ENCODE measurements at regions not wholly inside any gene's neighbourhood (a gene's known extent, or its start where the extent isn't known, plus 50 kb on each side); places are given as distances from the start of the nearest gene placed in this dataset.

DNA sequence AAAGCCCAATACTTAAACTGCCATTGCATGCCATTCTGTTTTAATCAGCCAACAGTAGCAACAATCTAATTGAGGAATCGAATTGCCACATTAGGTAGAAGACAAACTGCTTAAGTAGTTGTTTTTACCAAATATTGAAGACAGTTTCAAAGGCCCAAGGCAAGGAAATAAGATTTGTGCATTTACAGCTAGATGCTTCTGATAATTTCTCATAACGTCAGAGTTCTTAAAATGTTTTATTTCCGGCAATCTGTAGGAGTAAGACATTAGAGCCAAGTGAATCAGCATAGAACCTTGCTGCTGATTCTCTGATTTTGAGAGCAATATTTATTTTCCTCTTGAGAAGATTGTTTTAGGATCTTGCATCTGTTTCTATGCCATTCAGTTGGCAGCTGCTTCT is 174.3 kb downstream of the RBM43 start:
- H3K4me3 Mint-ChIP-seq, result no peak overlapping the region
- H3K36me3 Mint-ChIP-seq (ENCODE audit: low read depth), result no peaks in the 10 kb centered on the region
- no peaks in the 10 kb centered on the region for H3K4me1 Mint-ChIP-seq (ENCODE audit: low read depth)
- no peak overlapping the region for H3K27ac Mint-ChIP-seq
- H3K9me3 Mint-ChIP-seq, result no peaks in the 10 kb centered on the region
- intact Hi-C loops (cut with micrococcal nuclease), result no loop called here
- H3K27me3 Mint-ChIP-seq, result peaks cover 4% of the 10 kb centered on the region

DNA sequence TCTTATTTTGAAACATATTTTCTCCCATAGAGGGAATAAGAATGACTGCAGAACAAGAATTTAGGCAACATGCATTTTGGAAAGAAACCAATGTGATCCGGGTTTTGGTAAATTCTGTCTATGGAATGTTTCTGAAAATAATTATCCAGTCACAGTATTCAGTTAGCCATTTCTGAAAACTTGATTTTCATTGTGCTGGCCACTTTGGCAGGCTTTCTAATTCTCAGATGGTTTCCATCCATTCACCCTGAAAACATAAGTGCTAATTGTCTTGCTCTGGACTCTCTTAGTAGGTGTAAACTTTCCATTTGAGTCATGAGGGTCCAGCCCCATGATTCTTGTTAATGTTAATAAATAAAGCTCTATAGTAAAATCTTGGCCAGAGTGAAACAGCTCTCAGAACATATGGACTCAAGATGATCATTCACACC is 176.5 kb downstream of the RBM43 start:
- no peaks in the 10 kb centered on the region for H3K9me3 Mint-ChIP-seq
- no peak overlapping the region for H3K27ac Mint-ChIP-seq
- peaks cover 4% of the 10 kb centered on the region for H3K27me3 Mint-ChIP-seq
- H3K4me1 Mint-ChIP-seq (ENCODE audit: low read depth), result no peaks in the 10 kb centered on the region
- intact Hi-C loops (cut with micrococcal nuclease), result no loop called here
- no peaks in the 10 kb centered on the region for H3K36me3 Mint-ChIP-seq (ENCODE audit: low read depth)
- H3K4me3 Mint-ChIP-seq, result no peak overlapping the region

DNA sequence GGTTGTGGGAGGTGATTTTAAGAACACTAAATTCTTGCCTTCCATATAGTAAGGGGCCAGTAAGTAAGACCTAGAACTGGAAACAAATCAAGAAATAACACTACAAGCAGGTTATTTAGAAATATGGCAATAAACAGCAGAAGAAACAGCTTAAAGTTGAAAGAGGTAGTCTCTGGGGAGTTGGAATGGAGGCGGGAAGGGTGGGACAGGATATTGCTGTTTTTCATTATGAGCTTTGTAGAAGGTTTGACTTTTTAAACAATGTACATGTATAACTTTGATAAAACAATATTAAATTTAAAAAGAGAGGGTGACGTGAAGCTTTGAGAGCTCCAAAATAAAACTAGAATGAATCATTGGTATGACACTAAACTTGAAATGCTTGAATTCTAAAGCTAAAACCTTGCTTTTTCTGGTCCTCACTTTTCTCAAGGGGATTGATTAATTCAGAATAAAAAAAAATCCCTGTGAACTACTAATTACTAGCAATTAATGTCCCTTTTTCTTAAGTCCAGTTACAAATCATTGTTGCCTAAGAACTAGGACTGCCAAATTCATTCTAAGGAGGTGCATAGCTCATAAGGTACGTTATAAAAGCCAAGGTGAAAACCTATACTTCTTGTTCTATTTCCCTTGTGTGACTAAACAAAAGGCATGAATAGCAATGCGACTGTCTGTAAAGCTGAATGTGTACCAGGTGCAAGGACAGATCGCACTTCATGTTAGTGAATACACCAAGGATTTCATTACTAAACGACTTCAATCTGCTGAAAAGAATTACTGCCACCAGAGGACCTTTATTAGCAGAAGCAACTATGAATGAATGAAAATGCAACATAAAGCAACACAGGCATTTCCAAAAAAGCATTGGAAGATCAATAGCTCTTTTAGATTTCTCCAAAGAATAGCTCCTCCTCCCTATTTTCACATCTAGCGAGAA is 177.5 kb downstream of the RBM43 start:
- Mint-ChIP-seq H3K27me3 (peaks cover 4% of the 10 kb centered on the region), H3K4me3 (no peak overlapping the region), H3K27ac (no peak overlapping the region), H3K9me3 (no peaks in the 10 kb centered on the region), H3K4me1 (ENCODE audit: low read depth) (no peaks in the 10 kb centered on the region), H3K36me3 (ENCODE audit: low read depth) (no peaks in the 10 kb centered on the region)
- intact Hi-C loops (cut with micrococcal nuclease), result no loop called here

DNA sequence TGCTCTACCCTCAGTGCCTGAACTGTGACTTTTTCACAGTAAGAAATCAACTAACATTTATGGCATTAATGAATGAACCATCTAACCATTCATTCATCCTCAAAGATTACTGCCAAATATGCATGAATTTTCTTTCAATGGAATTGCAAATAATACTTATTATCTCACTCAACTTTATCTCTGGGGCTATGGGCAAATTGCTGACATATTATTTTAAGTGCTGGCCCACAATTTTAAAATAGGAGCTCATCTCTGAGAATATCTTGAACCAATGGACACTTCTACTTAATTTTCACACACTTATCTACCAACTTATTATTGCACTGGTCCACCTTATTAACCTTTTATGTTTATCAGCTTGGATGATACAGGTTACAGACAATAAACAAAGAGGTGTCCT is 182.8 kb downstream of the RBM43 start:
- intact Hi-C loops (cut with micrococcal nuclease), result no loop called here
- H3K4me3 Mint-ChIP-seq, result no peak overlapping the region
- peaks cover 17% of the 10 kb centered on the region for H3K9me3 Mint-ChIP-seq
- no peak overlapping the region for H3K27ac Mint-ChIP-seq
- H3K4me1 Mint-ChIP-seq (ENCODE audit: low read depth), result no peaks in the 10 kb centered on the region
- peaks cover 6% of the 10 kb centered on the region for H3K27me3 Mint-ChIP-seq
- H3K36me3 Mint-ChIP-seq (ENCODE audit: low read depth), result no peaks in the 10 kb centered on the region

DNA sequence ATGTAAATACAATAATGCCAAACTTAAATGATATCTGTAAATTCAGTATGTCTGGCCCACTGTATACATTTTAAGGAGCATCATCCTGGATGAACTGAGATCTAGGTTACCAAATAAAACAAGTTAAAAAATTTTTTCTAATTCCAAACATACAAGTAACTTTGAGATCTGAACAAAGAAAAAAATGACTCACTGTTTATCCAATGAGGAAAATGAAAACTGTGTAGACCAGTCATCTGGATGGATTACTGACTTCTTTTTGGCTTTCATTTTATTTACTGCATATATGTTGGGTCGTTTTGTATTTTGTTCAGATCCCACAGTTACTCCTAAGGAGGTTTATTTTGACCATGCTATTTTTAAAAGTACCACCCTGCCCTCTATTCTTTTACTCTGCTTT is 189.8 kb downstream of the RBM43 start:
- Mint-ChIP-seq H3K9me3 (peaks cover 8% of the 10 kb centered on the region), H3K36me3 (ENCODE audit: low read depth) (no peaks in the 10 kb centered on the region), H3K27ac (no peak overlapping the region), H3K4me1 (ENCODE audit: low read depth) (peaks cover 6% of the 10 kb centered on the region), H3K4me3 (no peak overlapping the region), H3K27me3 (peaks cover 6% of the 10 kb centered on the region)
- intact Hi-C loops (cut with micrococcal nuclease), result no loop called here

DNA sequence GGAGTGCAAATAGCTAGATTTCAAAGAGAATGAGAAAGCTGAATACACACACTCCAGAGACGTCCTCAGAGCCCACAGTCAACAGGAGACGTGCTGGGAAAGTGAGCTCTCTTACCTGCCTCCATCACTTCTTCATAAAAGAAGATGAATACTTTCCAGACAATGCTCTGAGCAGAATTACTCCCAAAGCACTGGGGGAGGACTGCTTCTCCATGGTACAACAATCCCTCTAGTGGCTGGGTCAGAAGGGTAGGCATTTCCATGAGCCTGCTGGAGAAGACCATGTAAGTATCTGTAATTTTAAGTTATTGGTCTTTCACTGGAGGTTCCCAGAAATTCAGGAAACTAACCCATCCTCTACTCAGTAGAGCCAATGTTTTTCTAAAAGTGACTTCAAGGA is 190.3 kb downstream of the RBM43 start:
- Mint-ChIP-seq H3K27ac (no peak overlapping the region), H3K27me3 (peaks cover 6% of the 10 kb centered on the region), H3K4me1 (ENCODE audit: low read depth) (peaks cover 6% of the 10 kb centered on the region), H3K4me3 (no peak overlapping the region), H3K36me3 (ENCODE audit: low read depth) (no peaks in the 10 kb centered on the region), H3K9me3 (peaks cover 8% of the 10 kb centered on the region)
- intact Hi-C loops (cut with micrococcal nuclease), result no loop called here

DNA sequence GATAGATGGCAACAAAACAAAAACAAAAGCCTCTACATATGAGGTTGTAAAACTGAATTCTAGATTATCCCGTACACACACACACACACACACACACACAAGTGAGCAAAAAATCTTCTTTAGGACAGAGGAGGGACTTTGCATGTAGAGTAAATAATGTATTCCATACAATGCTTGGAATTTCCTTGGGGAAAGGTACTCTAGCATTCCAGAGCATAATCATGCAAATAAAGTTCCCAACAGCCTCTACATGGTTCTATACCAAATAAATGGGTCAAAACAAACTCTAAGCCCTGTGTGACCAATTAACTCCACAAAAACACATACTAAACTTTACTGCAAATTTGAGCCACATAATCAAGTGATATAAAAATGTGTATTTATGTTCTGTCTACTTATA is 191.4 kb downstream of the RBM43 start:
- intact Hi-C loops (cut with micrococcal nuclease), result no loop called here
- H3K4me3 Mint-ChIP-seq, result no peak overlapping the region
- H3K4me1 Mint-ChIP-seq (ENCODE audit: low read depth), result peaks cover 6% of the 10 kb centered on the region
- no peaks in the 10 kb centered on the region for H3K36me3 Mint-ChIP-seq (ENCODE audit: low read depth)
- no peak overlapping the region for H3K27ac Mint-ChIP-seq
- H3K27me3 Mint-ChIP-seq, result peaks cover 6% of the 10 kb centered on the region
- peaks cover 8% of the 10 kb centered on the region for H3K9me3 Mint-ChIP-seq

DNA sequence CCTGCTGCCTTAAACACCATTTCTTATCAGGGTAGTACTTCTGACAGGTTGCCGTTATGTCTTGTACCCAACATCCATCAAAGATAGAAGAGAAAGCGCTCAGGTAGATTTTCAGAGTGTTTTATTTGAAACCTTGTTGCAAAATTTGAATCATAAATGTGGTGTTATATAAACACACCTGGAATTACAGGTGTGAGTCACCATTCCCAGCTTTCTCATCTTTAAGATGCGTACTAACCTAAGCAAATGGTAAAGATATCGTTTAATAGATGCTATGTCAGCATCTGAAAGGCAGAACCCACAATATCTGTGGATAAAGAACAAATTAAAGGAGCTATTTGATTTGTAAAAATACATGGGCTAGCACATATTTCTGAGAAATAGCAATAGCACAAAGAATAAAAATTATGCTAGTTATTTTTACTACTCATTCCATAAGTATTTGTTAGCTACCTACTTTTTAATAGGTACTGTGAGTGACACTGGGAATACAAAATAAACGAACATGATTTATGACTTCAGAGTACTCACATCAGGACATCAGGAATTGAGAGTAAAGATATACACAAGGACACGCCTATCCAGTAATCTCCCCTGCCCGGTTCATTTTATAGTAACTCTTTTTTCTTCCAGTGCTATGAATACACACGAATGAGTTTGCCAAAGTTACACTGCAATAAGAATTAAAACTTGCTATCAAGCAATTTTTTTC is 193.8 kb downstream of the RBM43 start:
- Mint-ChIP-seq H3K4me3 (no peak overlapping the region), H3K4me1 (ENCODE audit: low read depth) (peaks cover 6% of the 10 kb centered on the region), H3K9me3 (no peaks in the 10 kb centered on the region), H3K36me3 (ENCODE audit: low read depth) (no peaks in the 10 kb centered on the region), H3K27ac (no peak overlapping the region), H3K27me3 (peaks cover 4% of the 10 kb centered on the region)
- intact Hi-C loops (cut with micrococcal nuclease), result no loop called here

DNA sequence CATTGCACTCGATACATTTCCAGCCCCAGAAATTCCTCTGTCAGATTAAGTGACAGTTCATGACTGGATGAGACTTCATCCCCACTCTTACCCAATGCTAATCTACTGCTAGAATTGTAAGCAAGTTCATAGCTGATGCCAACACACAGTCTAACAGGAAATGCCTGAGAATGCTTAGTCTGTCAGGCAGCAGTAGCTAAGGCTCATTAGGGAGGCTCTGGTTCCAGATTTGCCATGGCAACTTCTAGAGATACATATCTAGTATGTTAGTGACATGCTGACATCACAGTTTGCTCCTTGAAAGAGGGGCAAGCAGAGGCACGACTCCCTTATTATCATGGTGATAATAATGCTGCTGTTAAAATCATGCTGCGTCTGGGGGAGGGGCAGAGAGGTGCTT is 198.4 kb downstream of the RBM43 start:
- Mint-ChIP-seq H3K4me3 (no peak overlapping the region), H3K27me3 (no peaks in the 10 kb centered on the region), H3K9me3 (peaks cover 9% of the 10 kb centered on the region), H3K27ac (no peak overlapping the region), H3K36me3 (ENCODE audit: low read depth) (no peaks in the 10 kb centered on the region), H3K4me1 (ENCODE audit: low read depth) (peaks cover 6% of the 10 kb centered on the region)
- intact Hi-C loops (cut with micrococcal nuclease), result no loop called here

DNA sequence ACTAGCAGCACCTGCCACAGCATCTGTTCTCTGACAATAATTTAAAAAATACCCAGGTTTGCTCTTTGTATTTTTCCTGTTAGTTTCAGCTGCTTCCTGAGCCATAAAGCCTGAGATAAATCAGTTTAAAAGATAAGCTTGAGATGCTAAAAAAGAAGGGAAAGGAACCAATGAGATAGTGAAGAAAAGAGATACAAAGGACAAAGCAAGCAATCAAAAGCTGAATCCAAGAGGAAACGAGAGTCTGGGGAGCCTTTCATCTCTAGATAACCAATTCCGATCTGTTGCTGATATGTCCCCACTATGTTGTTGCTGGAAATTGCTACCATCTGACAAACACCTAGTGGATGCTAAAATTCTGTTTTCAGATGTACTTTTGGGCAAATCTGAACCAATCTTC is 201.4 kb downstream of the RBM43 start:
- Mint-ChIP-seq H3K27me3 (no peaks in the 10 kb centered on the region), H3K36me3 (ENCODE audit: low read depth) (no peaks in the 10 kb centered on the region), H3K9me3 (peaks cover 9% of the 10 kb centered on the region), H3K4me1 (ENCODE audit: low read depth) (peaks cover 6% of the 10 kb centered on the region), H3K27ac (no peak overlapping the region), H3K4me3 (no peak overlapping the region)
- intact Hi-C loops (cut with micrococcal nuclease), result no loop called here

DNA sequence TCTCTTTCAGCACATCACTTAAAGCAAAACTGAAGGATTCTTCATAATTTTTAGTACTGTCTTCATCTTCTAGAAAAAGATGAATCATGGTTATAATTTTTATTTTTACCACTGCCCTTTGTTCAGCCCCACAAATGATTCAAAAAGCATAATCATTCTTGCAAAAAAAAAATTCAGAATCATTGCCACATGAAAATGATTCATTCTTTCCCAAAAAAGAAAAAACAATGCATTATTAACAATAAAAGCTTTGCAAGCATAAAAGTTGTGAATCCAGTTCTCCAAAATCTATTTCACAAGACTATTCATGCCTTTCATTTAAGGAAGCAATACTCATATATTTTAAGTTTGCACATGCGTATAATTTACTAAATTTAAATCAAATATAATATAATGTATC is 204.8 kb downstream of the RBM43 start:
- Mint-ChIP-seq H3K27me3 (peaks cover 2% of the 10 kb centered on the region), H3K9me3 (peaks cover under 1% of the 10 kb centered on the region), H3K4me1 (ENCODE audit: low read depth) (peaks cover 6% of the 10 kb centered on the region), H3K27ac (peak overlapping the region; percentile 52), H3K36me3 (ENCODE audit: low read depth) (no peaks in the 10 kb centered on the region), H3K4me3 (no peak overlapping the region)
- intact Hi-C loops (cut with micrococcal nuclease), result no loop called here

DNA sequence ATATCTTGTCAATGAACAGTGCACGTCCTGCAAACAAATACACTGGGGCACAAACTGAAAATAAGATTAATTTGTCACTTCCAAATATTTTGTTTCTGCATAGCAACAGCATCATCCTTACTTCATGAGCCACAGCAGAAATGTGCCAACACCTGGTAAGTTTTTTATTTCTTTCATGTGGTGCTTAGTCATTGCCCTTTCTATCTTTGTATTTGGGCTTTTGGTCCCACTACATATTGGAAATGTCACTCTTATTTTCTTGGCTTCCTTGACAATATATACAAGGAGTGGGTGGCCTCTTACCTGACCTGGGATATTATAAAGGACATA is 208.0 kb downstream of the RBM43 start:
- intact Hi-C loops (cut with micrococcal nuclease), result no loop called here
- H3K4me3 Mint-ChIP-seq, result no peak overlapping the region
- peaks cover 2% of the 10 kb centered on the region for H3K27me3 Mint-ChIP-seq
- no peak overlapping the region for H3K27ac Mint-ChIP-seq
- no peaks in the 10 kb centered on the region for H3K9me3 Mint-ChIP-seq
- peaks cover 6% of the 10 kb centered on the region for H3K4me1 Mint-ChIP-seq (ENCODE audit: low read depth)
- H3K36me3 Mint-ChIP-seq (ENCODE audit: low read depth), result no peaks in the 10 kb centered on the region

DNA sequence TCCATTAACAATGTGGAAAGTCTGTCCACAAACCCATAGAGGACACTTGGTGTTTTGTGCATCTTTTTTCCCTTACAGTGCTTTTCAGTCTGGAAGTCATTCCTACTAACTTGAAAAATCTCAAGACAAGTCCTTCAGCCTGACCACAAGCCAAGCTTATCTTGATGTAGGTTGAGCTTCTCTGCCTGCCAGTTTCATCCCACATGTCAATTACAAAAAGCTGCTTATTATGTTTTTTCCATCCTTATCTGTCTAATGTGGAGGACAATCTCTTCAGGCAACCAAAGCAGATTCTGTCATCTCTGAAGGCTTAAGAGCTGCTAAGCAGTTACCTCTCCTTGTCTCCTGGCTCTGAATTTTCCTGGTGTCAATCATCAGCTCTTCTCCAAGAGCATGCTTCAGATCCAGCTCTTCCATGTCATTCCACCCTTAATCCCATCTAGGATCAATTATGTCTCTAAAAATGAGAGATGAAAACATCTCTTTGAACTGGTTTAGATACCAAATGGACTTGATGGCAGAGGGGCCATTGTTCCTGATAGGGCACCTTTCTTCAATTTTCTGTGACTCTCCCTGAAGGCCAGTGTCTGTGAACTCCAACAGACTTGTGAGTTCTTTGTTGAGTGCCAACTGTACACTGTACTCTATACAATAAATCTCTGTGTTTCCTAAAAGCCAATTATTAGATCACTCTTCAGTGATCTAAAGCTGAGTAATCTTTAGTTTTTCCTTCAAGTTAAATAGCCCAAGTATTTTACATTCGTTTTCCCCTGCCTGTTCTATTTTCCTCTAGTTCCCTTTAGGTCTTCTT is 208.6 kb downstream of the RBM43 start:
- intact Hi-C loops (cut with micrococcal nuclease), result no loop called here

More for the DNA sequence above, 208.6 kb downstream of the RBM43 start:
- H3K9me3 Mint-ChIP-seq, result no peaks in the 10 kb centered on the region
- no peaks in the 10 kb centered on the region for H3K36me3 Mint-ChIP-seq (ENCODE audit: low read depth)
- H3K4me1 Mint-ChIP-seq (ENCODE audit: low read depth), result peaks cover 6% of the 10 kb centered on the region
- H3K27ac Mint-ChIP-seq, result no peak overlapping the region
- H3K4me3 Mint-ChIP-seq, result no peak overlapping the region
- H3K27me3 Mint-ChIP-seq, result peaks cover 2% of the 10 kb centered on the region
